Inflammatory macrophage treated with lipopolysaccharide for 4 hours (primary cell): ENCODE measurements at regions not wholly inside any gene's neighbourhood (a gene's known extent, or its start where the extent isn't known, plus 50 kb on each side); places are given as distances from the start of the nearest gene placed in this dataset.

Source experiments
- DNase-seq: peaks from one replicate; pipeline ENCODE4 v3.0.0-alpha.2; 2020

- no peak for DNase-seq
Measured at GRCh38 chr3:105923140-105923539, 54.3 kb upstream of the CBLB start.

DNA sequence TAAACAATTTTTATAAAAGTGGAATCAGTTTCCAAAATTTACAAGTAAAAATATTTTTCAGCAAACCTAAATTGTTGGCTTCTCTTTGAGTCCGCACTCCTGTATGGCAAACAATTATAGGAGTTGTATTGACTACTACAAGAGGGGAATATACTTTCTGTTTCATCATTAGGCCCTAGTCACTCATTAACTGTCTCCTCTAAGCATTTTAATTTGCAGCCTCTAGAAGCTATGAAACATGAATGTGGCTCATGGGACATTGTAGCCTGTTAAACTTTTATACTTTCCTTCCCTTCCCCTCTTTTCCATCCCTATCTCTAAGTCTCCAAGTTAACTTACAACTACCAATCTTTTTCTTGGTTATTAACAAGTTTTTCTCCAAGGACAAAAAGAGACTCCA, 58.9 kb upstream of the CBLB start:
- DNase-seq: no peak

GRCh38 chr3:105930733-105931132, 61.9 kb upstream of the CBLB start:
- DNase-seq: no peak

GRCh38 chr3:105931500-105931899, 62.7 kb upstream of the CBLB start:
- DNase-seq: no peak

DNA sequence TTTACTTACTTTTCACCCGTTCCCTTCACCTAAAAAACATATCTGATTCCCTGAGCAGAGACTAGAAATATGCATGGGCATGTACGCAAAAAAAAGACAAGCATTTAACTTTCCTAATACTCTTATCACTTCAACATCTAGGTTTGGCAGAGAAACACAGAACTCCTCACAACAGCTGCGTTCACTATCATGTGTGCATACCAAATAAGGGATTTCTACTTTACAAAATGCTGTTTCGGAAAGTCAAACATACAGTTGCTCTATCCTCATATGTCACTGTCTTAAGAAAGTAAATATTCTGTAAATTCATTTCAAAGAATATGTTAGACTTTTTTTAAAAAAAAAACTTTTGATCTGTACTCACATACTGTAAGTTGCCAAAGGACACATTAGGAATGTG, 65.1 kb upstream of the CBLB start:
- no peak for DNase-seq

- DNase-seq: no peak
Measured at GRCh38 chr3:105938101-105938500, 69.3 kb upstream of the CBLB start.

- no peak for DNase-seq
Measured at GRCh38 chr3:105938806-105939205, 70.0 kb upstream of the CBLB start.

- no peak for DNase-seq
Measured at GRCh38 chr3:105944276-105944675, 75.5 kb upstream of the CBLB start.

- DNase-seq: peak; percentile 19
Measured at GRCh38 chr3:105944721-105945120, 75.9 kb upstream of the CBLB start.

GRCh38 chr3:105948101-105948500, 79.3 kb upstream of the CBLB start:
- no peak for DNase-seq

DNA sequence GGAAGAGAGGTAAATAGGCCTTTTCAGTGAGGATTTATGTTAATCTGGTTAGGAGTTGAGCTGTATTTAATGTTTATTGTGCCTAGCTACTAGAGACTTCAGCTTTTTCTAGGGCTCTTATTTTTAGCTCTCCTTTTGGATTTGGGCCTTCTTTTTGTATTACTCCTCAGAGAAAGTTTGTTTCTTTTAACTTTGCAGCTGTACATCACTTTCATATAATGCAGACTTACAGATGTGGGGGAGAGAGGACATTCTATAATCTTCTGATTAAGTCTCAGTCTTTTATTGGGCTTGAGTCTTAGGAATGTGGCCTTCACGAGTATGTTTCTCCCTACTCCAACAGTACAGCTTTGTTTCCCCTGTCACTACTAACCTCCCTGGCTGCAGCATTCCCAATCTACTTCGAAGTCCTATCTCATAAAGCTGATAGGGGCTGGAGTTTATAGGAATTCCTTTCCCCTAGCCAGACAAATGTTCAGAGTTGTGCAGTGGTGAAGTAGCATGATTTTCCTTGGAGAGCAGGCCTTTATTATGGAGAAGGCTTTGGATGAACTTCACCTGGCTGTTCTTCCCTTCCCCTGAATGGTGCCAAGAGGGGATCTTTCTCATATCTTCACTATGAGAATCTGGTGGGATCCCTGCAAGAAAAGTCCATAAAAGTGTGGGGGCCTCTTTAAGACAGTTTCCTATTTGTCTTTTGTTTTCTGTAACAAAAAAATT, 82.2 kb upstream of the CBLB start:
- DNase-seq: no peak

- no peak for DNase-seq
Measured at GRCh38 chr3:105953831-105954230, 85.0 kb upstream of the CBLB start.

DNA sequence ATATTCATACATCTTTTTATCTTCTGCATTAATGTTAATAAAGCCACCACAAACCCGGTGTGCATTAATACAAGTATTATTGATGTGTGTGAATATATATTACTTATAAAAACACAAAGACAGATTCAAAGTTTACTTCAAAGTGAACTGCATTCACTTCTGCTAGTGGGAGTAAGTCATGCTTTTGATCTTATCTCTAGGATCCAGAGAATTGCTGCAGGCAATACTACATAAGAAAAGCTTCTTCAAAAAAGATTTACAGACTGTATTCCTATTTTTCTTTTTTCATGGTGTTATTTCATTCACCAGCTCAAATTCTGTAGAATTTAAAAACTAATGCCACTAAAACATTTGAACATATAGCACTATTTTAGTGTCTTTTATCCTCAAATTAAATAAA, 87.5 kb upstream of the CBLB start:
- DNase-seq: no peak

GRCh38 chr3:105957722-105958121, 88.9 kb upstream of the CBLB start:
- peak; percentile 56 for DNase-seq

DNA sequence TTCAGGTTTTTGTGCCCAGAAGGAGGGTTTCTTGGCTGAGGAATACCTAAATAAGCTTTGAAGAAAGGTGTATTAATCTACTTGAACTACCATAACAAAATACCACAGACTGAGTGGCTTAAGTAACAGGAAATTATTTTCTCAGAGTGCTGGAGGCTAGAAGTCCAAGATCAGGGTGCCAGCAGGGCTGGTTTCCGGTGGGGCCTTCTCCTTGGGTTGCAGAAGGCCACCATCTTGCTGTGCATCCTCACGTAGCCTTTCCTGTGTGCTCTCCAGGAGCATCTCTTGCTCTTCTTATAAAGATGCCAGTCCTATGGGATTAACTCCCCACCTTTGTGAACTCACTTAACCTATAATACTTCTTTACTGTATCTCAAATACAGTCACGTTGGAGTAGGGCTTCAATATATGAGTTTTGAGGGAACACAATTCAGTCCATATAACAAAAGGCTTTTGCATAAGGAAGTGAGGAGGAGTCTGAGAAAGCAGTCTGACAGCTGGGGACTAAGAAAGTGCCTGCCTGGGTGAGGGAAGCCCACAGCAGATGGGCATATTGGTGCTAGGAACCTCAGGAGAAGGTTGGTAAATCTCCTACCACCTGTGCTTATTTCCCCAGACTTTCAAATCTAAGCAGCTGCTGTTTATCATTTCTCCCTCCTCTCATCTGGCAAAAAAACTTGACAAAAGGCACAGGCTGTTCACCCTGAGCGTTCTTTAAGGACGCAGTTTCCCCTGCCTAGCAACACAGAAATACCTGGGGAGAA, 89.6 kb upstream of the CBLB start:
- no peak for DNase-seq

GRCh38 chr3:105959851-105960250, 91.0 kb upstream of the CBLB start:
- DNase-seq: peak; percentile 74

- no peak for DNase-seq
Measured at GRCh38 chr3:105960381-105960780, 91.6 kb upstream of the CBLB start.

DNA sequence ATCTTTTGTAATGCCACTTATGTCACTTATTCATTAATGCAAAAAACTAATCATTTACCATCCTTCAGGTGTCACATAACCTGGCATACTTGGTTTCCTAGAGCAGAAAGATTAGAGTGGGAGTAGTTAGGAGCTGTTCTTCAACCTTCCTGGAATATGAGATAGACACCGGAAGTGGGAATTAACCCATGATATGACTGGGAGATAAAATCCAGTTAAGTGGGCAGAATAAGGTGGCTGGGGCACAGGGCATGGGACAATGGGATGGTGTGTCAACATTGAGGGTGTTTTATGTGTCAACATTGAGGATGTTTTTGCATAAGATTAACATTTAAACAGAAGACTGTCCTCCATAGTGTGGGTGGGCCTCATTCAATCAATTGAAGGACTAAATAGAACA, 94.3 kb upstream of the CBLB start:
- no peak for DNase-seq

GRCh38 chr3:105965384-105965783, 96.6 kb upstream of the CBLB start:
- DNase-seq: no peak

GRCh38 chr3:105967117-105967516, 98.3 kb upstream of the CBLB start:
- DNase-seq: no peak

- DNase-seq: peak; percentile 51
Measured at GRCh38 chr3:105970283-105970682, 101.5 kb upstream of the CBLB start.

DNA sequence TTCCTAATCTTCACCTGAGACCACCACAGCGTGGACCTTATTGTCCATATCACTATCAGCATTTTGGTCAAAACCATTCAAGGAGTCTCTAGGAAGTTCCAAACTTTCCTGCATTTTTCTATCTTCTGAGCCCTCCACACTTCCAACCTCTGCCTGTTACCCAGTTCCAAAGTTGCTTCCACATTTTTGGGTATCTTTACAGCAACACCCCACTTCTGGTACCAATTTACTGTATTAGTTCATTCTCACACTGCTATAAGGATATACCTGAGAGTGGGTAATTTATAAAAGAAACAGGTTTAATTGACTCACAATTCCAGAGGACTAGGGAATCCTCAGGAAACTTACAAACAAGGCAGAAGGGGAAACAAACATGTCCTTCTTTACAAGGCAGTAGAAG, 103.3 kb upstream of the CBLB start:
- DNase-seq: no peak

DNA sequence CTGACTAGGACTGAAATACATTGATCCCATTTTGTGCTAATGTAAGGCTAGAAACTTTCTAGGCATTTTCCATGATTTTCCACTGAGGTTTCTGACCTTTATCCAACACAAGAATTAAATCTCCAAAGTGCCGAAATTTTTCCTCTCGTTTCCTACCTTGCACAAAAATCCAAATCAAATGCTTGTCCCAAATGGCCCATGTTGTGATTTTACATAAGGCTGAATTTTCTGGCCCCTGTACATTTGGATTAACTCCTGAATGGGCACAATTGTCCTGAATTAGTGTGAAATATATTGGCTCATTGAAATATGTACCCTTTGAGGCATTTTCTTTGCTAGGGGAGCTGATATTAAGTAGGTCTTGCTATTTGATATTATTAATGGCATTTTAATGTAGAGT, 105.6 kb upstream of the CBLB start:
- no peak for DNase-seq

DNA sequence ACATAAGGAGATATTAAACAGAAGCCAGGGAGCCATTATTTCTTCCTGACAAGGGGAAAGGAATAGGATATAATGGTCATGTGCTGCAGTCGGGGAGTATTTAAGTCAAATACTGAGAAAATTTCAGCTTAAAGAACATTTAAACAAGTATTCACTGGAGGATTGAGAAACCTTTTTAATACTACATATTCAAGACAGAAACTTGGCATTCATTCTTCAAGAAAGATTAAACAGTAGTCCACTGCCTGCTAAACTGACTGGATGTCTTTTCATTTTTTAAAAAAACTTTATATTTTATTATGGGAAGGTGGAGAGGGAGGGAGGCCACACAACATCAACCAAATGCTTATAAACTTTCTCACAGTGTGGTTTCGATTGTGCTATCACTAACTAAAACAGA, 107.4 kb upstream of the CBLB start:
- DNase-seq: no peak

DNA sequence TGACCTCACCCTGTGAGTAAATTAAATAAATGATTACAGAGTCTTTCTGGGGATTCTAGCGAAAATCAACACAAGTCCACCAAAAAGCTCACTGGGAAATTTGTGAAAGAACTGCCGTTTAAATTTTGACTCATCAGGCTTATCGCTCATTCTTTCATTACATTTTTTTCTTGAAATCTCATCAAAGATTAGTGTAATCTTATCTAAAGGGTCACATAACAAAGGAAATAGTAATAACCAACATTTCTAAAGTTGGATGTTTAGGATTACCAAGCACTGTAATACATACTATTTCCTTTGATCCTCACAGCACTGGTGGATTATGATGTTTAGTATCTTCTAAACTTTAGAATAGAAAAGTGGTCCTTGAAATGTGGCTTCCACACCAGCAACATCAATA, 111.1 kb upstream of the CBLB start:
- no peak for DNase-seq
